Osteoblast (primary cell): ENCODE measurements at regions not wholly inside any gene's neighbourhood (a gene's known extent, or its start where the extent isn't known, plus 50 kb on each side); places are given as distances from the start of the nearest gene placed in this dataset.

Experiments used
- DNase-seq: peaks from one replicate; pipeline ENCODE4 v3.0.0; 2011; ENCODE audit warnings: low spot score, mixed read lengths; ENCODE audit not compliant: insufficient read length; ENCODE audit errors: missing footprints
- H2AFZ ChIP-seq: 2 replicates; pipeline ENCODE4 v1.6.0; 2011; ENCODE audit warnings: mild to moderate bottlenecking, low read length
- H3K27ac ChIP-seq: 2 replicates; pipeline ENCODE4 v1.5.1; 2011; ENCODE audit warnings: mild to moderate bottlenecking, low read depth, low read length, moderate library complexity
- H3K27me3 ChIP-seq: 2 replicates; pipeline ENCODE4 v1.6.0; 2012; ENCODE audit warnings: mild to moderate bottlenecking, control low read depth, inconsistent platforms, low read length, moderate library complexity; ENCODE audit not compliant: insufficient read depth
- H3K36me3 ChIP-seq: 2 replicates; pipeline ENCODE4 v1.5.1; 2011; ENCODE audit warnings: mild to moderate bottlenecking, low read length, control low read depth, moderate library complexity; ENCODE audit not compliant: insufficient read depth
- H3K4me1 ChIP-seq: 2 replicates; pipeline ENCODE4 v1.5.1; 2011; ENCODE audit warnings: mild to moderate bottlenecking, low read length, control low read depth, moderate library complexity; ENCODE audit not compliant: insufficient read depth
- H3K4me2 ChIP-seq: 2 replicates; pipeline ENCODE4 v1.6.0; 2011; ENCODE audit warnings: mild to moderate bottlenecking, low read length; ENCODE audit not compliant: insufficient read depth
- H3K4me3 ChIP-seq: fragments of 200-600 bp; sonication (generic); 3 replicates; pipeline ENCODE4 v1.5.1; 2012; ENCODE audit warnings: mild to moderate bottlenecking, low read length, inconsistent platforms; ENCODE audit not compliant: insufficient read depth
- H3K79me2 ChIP-seq: 2 replicates; pipeline ENCODE4 v1.6.0; 2012; ENCODE audit warnings: mild to moderate bottlenecking, low read length, control low read depth, inconsistent platforms; ENCODE audit not compliant: insufficient read depth
- H3K9me3 ChIP-seq: 2 replicates; pipeline ENCODE4 v1.5.1; 2011; ENCODE audit warnings: low read depth, low read length, control low read depth
- H4K20me1 ChIP-seq: 2 replicates; pipeline ENCODE4 v1.6.0; 2012; ENCODE audit warnings: mild to moderate bottlenecking, low read length, control low read depth; ENCODE audit not compliant: insufficient read depth
- TF ChIP-seq, protein P1 (sequence below): IDR thresholded peaks from 2 replicates; pipeline ENCODE4 v1.5.1; 2011; ENCODE audit warnings: mild to moderate bottlenecking, low read depth, low read length, moderate library complexity; ENCODE audit errors: extremely low read depth

- H3K4me3 ChIP-seq = no peak overlapping the region
- H3K36me3 ChIP-seq = no peaks in the 10 kb centered on the region
- H3K79me2 ChIP-seq = no peaks in the 10 kb centered on the region
- no peak for DNase-seq
- no peak overlapping the region for H2AFZ ChIP-seq
- no peak overlapping the region for H3K4me2 ChIP-seq
- H3K27ac ChIP-seq = no peak overlapping the region
- no peaks in the 10 kb centered on the region for H3K4me1 ChIP-seq
- no peaks in the 10 kb centered on the region for H3K9me3 ChIP-seq
- no peaks in the 10 kb centered on the region for H3K27me3 ChIP-seq
- TF ChIP-seq, protein P1, sequence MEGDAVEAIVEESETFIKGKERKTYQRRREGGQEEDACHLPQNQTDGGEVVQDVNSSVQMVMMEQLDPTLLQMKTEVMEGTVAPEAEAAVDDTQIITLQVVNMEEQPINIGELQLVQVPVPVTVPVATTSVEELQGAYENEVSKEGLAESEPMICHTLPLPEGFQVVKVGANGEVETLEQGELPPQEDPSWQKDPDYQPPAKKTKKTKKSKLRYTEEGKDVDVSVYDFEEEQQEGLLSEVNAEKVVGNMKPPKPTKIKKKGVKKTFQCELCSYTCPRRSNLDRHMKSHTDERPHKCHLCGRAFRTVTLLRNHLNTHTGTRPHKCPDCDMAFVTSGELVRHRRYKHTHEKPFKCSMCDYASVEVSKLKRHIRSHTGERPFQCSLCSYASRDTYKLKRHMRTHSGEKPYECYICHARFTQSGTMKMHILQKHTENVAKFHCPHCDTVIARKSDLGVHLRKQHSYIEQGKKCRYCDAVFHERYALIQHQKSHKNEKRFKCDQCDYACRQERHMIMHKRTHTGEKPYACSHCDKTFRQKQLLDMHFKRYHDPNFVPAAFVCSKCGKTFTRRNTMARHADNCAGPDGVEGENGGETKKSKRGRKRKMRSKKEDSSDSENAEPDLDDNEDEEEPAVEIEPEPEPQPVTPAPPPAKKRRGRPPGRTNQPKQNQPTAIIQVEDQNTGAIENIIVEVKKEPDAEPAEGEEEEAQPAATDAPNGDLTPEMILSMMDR = no peak
- no peaks in the 10 kb centered on the region for H4K20me1 ChIP-seq
Measured at GRCh38 chr6:88238901-88239300, 72.8 kb upstream of the CNR1 start.

- H3K36me3 ChIP-seq = no peaks in the 10 kb centered on the region
- no peaks in the 10 kb centered on the region for H3K9me3 ChIP-seq
- no peaks in the 10 kb centered on the region for H3K79me2 ChIP-seq
- H3K27me3 ChIP-seq = no peaks in the 10 kb centered on the region
- H3K4me3 ChIP-seq = no peak overlapping the region
- TF ChIP-seq, protein P1 = no peak
- no peak overlapping the region for H3K4me2 ChIP-seq
- peak; percentile 10 for DNase-seq
- no peak overlapping the region for H3K27ac ChIP-seq
- no peak overlapping the region for H2AFZ ChIP-seq
- H4K20me1 ChIP-seq = no peaks in the 10 kb centered on the region
- no peaks in the 10 kb centered on the region for H3K4me1 ChIP-seq
Measured at GRCh38 chr6:88238065-88238464, 71.9 kb upstream of the CNR1 start.

DNA sequence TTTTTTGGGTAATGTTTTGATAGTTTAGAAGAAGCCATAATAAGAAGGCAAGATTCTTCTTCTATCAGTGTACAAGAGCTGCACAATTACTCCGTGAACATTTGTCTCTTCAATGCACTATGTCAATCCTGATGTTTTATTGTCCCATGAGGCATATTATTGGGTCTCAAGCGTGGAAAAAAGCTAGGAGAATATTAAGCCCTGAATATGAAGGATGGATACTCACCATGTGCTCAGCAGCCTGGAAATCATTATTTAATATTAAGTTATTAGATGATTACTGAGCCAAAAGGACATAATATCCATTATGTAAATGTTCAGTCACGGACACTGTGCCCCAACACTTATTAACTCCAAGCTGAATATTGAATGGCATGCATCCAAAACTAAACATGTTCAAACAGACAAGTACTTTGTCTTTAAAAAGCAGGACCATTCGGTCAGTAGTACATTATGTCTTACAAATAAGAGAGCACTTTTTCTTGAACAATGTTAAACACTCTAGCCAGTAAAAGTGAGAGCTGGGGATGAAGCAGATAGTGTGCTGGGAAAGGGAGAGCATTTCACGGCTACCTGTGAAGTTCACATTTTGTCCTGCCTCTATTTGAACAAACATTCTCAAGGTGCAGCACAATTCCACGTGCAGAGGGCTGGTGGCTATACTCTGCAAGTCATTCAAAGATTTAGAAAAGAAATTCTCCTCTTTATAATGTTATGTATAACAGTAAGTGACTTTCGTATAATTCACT is 70.6 kb upstream of the CNR1 start:
- Histone ChIP-seq H3K9me3 (no peaks in the 10 kb centered on the region), H3K79me2 (no peaks in the 10 kb centered on the region), H3K4me1 (no peaks in the 10 kb centered on the region), H3K4me2 (no peak overlapping the region), H4K20me1 (no peaks in the 10 kb centered on the region), H2AFZ (no peak overlapping the region), H3K27me3 (no peaks in the 10 kb centered on the region), H3K4me3 (no peak overlapping the region), H3K36me3 (no peaks in the 10 kb centered on the region), H3K27ac (no peak overlapping the region)
- no peak for DNase-seq
- TF ChIP-seq, protein P1 = no peak

DNA sequence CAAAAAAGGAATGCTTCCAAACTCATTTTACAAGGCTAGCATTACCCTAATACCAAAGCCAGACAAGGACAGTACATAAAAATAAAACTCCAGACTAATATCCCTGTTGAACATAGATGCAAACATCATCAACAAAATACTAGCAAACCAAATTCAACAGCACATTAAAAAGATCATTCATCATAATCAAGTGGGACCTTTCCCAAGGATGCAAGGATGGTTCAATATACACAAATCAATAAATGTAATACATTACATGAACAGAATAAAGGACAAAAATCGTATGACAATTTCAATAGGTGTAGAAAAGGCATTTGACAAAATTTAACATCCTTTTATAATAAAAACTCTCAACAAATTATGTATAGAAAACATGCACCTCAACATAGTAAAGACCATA is 66.6 kb upstream of the CNR1 start:
- H3K27ac ChIP-seq = no peak overlapping the region
- H3K4me3 ChIP-seq = no peak overlapping the region
- no peaks in the 10 kb centered on the region for H4K20me1 ChIP-seq
- TF ChIP-seq, protein P1 = no peak
- no peaks in the 10 kb centered on the region for H3K4me1 ChIP-seq
- no peak overlapping the region for H2AFZ ChIP-seq
- no peak for DNase-seq
- H3K4me2 ChIP-seq = no peak overlapping the region
- peaks cover 3% of the 10 kb centered on the region for H3K9me3 ChIP-seq
- no peaks in the 10 kb centered on the region for H3K36me3 ChIP-seq
- H3K79me2 ChIP-seq = no peaks in the 10 kb centered on the region
- no peaks in the 10 kb centered on the region for H3K27me3 ChIP-seq
